HG02973 (cell line): ENCODE measurements at regions not wholly inside any gene's neighbourhood (a gene's known extent, or its start where the extent isn't known, plus 50 kb on each side); places are given as distances from the start of the nearest gene placed in this dataset.
A peak's percentile ranks its signal among the peaks of the same experiment; 100 is the strongest.
"Not testable (repeated sequence)": the region's sequence is repeated elsewhere in the genome, so short reads cannot be mapped to it uniquely, and the experiment has no call there.

ENCODE experiments used
- ATAC-seq: cut with Tn5 transposase; IDR thresholded peaks from one replicate; pipeline ENCODE4 v1.9.1; 2021; ENCODE audit warnings: moderate library complexity; ENCODE audit not compliant: unreplicated experiment

DNA sequence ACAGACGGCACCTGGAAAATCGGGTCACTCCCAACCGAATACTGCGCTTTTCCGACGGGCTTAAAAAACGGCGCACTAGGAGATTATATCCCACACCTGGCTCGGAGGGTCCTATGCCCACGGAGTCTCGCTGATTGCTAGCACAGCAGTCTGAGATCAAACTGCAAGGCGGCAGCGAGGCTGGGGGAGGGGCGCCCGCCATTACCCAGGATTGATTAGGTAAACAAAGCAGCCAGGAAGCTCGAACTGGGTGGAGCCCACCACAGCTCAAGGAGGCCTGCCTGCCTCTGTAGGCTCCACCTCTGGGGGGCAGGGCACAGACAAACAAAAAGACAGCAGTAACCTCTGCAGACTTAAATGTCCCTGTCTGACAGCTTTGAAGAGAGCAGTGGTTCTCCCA, 64.5 kb downstream of the SLC30A10 start:
- ATAC-seq, result not testable (repeated sequence)

DNA sequence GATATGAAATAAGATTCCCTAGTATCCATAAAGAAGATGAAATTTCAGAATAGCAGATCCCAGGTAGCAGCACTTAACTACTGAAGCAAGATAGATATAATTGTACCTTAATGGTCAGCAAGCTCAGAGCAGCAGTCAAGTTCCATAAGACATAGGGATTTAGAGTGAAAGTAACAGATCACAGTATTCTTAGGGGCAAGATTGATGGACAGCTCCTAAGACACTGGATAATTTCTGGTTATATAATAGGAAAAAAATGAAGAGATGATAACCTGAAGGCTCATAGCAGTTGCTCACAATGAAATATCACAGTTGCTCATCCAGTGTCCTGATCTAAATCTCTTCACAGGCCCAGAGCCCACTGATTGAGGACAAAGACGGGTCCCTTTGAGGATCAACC, 66.0 kb downstream of the SLC30A10 start:
- no peak for ATAC-seq

DNA sequence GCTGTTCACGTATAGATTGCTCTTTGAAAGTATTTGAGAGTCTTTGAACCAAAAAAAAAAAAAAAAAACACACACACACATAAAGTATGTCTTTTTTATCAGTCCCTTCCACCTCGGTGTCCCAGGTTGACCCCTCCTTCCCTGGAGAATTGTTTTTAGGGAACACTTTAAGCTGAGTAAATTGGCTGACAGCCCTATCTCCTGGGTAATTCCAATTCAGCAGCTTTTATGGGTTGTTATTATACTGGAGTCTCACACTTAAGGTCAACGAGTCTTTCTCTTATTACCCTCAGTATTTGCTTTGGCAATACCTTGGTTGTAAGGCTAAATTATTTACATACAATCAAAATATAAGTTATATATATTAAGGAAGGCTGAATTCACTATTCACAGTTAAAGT, 69.4 kb downstream of the SLC30A10 start:
- ATAC-seq, result no peak

GRCh38 chr1:219847215-219847855, 81.0 kb downstream of the SLC30A10 start:
- ATAC-seq, result no peak

- not testable (repeated sequence) for ATAC-seq
These were observed 88.8 kb downstream of the SLC30A10 start for GRCh38 chr1:219839595-219839994.

GRCh38 chr1:219837994-219838294, 90.4 kb downstream of the SLC30A10 start:
- ATAC-seq, result no peak

DNA sequence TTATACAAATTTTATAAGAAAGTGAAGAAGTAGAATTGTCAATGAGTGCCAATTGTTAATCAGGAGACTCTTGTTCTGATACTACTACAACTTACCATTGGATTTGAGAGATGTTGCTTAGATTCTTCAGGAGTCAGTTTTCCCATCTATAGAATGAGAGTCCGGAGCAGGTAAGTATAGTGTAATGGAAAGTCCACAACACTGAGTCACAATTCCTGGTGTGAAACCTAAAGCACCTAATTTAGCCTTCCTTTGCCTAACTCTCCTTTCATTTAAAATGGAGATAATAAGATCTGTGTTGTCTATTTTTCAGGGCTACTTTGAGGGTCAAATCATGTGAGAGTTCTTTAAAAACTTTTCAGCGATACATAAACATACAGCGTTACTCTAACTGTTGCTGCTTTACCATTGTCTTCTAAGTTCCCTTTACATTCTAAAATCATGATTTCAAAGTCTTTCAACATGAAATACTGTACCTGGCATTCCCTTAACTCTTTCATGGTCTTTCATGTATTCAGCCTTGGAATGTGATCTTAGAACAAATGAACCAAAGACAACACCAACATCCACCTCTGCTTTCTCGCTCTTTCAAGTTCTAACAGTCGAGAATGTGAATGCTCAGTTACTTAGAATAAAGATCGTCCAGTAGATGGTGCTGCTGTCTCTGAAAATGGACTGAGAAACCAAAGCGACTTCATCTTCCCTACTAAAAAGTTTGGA, 90.9 kb downstream of the SLC30A10 start:
- no peak for ATAC-seq

GRCh38 chr1:219834314-219834917, 93.9 kb downstream of the SLC30A10 start:
- no peak for ATAC-seq

GRCh38 chr1:219833214-219833815, 95.0 kb downstream of the SLC30A10 start:
- no peak for ATAC-seq

GRCh38 chr1:219826290-219826689, 102.1 kb downstream of the SLC30A10 start:
- no peak for ATAC-seq

- ATAC-seq, result no peak
These were observed 103.0 kb downstream of the SLC30A10 start for GRCh38 chr1:219825355-219825754.

GRCh38 chr1:219824338-219824737, 104.0 kb downstream of the SLC30A10 start:
- no peak for ATAC-seq

DNA sequence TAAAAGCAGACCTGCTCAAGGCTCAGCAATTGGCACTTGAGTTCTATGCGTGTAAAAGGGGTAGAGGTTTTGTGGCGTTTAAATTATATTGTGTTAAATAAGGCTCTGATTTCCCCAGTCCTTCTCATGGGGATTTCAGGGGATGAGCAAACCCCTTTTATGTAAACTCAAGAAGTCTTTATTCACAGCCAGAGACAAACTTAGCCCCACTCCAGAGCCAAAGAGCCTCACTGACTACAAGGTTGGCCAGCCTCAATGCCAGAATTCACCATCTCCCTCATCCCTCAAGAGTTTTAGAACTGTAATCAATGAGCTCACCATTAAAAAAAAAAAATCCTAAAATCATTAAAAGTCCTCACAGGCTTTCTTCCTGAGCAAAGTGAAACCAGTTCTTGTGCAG, 107.8 kb downstream of the SLC30A10 start:
- ATAC-seq, result no peak

DNA sequence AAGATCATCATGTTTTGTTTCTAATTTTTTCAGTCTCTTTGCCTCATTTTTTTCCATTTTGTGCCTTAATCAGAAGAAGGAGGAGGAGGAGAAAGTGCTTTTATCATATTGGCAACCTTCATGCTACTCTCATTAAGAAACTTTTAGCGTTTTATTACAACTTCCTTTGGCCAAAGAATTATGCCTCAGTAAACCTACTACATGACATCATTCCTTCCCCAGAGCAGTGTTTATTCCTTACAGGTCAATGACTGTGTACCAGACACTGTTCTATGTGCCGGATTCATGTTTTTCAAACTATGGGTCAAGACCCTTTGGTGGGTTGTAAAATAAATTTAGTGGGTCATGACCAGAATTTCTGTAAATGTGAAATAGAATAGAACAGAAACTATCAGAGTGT, 110.4 kb downstream of the SLC30A10 start:
- ATAC-seq, result no peak

DNA sequence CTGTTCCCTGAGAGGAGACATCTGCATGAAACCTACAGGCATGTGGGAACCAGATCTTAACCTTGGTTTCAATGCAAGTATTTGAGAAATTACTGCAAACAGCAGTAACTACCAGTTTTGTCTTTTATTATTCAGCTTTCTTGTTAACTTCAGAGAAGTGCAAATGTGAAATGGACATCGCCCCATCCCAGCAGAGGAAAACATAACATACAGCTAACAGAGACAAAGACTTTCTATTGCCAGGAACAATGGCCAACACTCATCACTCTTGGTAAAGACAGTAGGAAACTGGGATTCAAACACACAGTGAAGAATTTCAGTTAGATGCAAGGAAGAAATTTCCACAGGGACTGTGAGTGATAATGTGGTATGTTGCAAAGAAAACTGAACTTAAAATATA, 115.1 kb downstream of the SLC30A10 start:
- ATAC-seq, result no peak

- peak; percentile 95 for ATAC-seq
These were observed 115.7 kb downstream of the SLC30A10 start for GRCh38 chr1:219812491-219813203.

GRCh38 chr1:219812086-219812485, 116.3 kb downstream of the SLC30A10 start:
- ATAC-seq, result no peak

DNA sequence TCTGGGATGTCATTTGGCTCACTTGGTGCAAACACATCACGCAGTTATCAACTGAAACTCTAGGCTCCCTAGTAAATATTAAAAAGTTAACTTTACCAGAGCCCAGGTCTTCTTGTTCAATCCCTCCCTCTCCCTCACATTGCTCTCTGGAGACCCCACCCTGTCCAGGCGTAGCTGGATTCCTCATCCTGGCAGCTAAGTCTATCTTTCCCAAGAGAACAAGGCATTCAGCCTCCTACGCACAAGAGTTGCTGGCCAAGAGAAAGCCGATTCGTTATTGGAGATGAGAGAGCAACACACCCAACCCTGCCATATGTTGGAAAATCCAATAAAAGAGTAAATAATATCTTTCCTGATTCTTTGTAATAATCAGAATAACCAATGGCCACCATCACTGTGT, 117.9 kb downstream of the SLC30A10 start:
- ATAC-seq, result no peak

GRCh38 chr1:219808790-219809189, 119.6 kb downstream of the SLC30A10 start:
- ATAC-seq, result no peak

- ATAC-seq, result no peak
These were observed 121.7 kb downstream of the SLC30A10 start for GRCh38 chr1:219806642-219807041.

DNA sequence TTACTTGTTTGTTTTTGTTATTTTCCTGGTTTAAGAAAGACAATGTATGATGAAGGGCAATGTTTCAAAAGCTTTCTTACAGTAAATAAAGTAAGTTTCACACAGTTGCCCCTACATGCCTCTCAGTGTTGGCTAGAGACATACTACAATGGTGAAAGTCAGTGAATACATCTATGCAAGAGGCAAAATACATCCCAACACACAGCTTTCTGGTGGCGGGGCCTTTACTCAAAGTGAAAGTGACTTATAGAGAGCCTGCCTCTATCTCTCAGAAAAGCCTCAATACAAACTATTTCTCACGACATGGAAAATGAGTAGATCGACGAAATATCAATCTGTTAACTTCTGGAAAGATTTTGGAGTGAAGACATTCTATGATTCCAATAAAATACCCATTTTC, 122.3 kb downstream of the SLC30A10 start:
- no peak for ATAC-seq
